ENCODE measurements at regions not wholly inside any gene's neighbourhood (a gene's known extent, or its start where the extent isn't known, plus 50 kb on each side); places are given as distances from the start of the nearest gene placed in this dataset.
"Not testable (repeated sequence)": the region's sequence is repeated elsewhere in the genome, so short reads cannot be mapped to it uniquely, and the experiment has no call there.

GRCh38 chr9:104195142-104195541 lies 101.0 kb downstream of the SMC2 start:
- not testable (repeated sequence) for H3K9me3 ChIP-seq, DNase-seq, H3K27me3 ChIP-seq, H3K36me3 ChIP-seq, H3K4me3 ChIP-seq

GRCh38 chr9:104200456-104200994 lies 106.4 kb downstream of the SMC2 start:
- no peak for DNase-seq
- Histone ChIP-seq H3K4me3 (no peak overlapping the region), H3K27me3 (no peaks in the 10 kb centered on the region), H3K36me3 (no peaks in the 10 kb centered on the region), H3K9me3 (no peaks in the 10 kb centered on the region; the same call in 1 of the 2 replicates)

- no peaks in the 10 kb centered on the region for H3K27me3 ChIP-seq
Measured at GRCh38 chr9:104206766-104207165, 112.7 kb downstream of the SMC2 start.

GRCh38 chr9:104209387-104209786 lies 115.3 kb downstream of the SMC2 start:
- no peaks in the 10 kb centered on the region; the same call in 1 of the 2 replicates for H3K9me3 ChIP-seq
- DNase-seq = no peak
- no peaks in the 10 kb centered on the region for H3K27me3 ChIP-seq
- no peak overlapping the region for H3K4me3 ChIP-seq
- H3K36me3 ChIP-seq = no peaks in the 10 kb centered on the region

More at GRCh38 chr9:104206766-104207165, 112.7 kb downstream of the SMC2 start:
- no peak for DNase-seq
- H3K36me3 ChIP-seq = no peaks in the 10 kb centered on the region
- no peaks in the 10 kb centered on the region; the same call in 1 of the 2 replicates for H3K9me3 ChIP-seq
- H3K4me3 ChIP-seq = no peak overlapping the region

- peaks cover 3% of the 10 kb centered on the region; the same call in 1 of the 2 replicates for H3K9me3 ChIP-seq
- H3K4me3 ChIP-seq = no peak overlapping the region
- H3K27me3 ChIP-seq = no peaks in the 10 kb centered on the region
- H3K36me3 ChIP-seq = no peaks in the 10 kb centered on the region
- DNase-seq = no peak
Measured at GRCh38 chr9:104227108-104227507, 133.0 kb downstream of the SMC2 start.

GRCh38 chr9:104232781-104233341 lies 138.8 kb downstream of the SMC2 start:
- Histone ChIP-seq H3K27me3 (no peaks in the 10 kb centered on the region), H3K4me3 (no peak overlapping the region), H3K9me3 (peaks cover 12% of the 10 kb centered on the region), H3K36me3 (no peaks in the 10 kb centered on the region)
- peak; percentile 9 for DNase-seq

GRCh38 chr9:104233366-104233765 lies 139.3 kb downstream of the SMC2 start:
- Histone ChIP-seq H3K27me3 (no peaks in the 10 kb centered on the region), H3K9me3 (peaks cover 12% of the 10 kb centered on the region), H3K4me3 (no peak overlapping the region), H3K36me3 (no peaks in the 10 kb centered on the region)
- no peak for DNase-seq

GRCh38 chr9:104234632-104235337 lies 140.7 kb downstream of the SMC2 start:
- not testable (repeated sequence) for H3K4me3 ChIP-seq, DNase-seq, H3K36me3 ChIP-seq, H3K27me3 ChIP-seq
- peaks cover 12% of the 10 kb centered on the region for H3K9me3 ChIP-seq

- not testable (repeated sequence) for H3K4me3 ChIP-seq, DNase-seq, H3K27me3 ChIP-seq, H3K36me3 ChIP-seq
- peaks cover 12% of the 10 kb centered on the region for H3K9me3 ChIP-seq
Measured at GRCh38 chr9:104235347-104236120, 141.4 kb downstream of the SMC2 start.

GRCh38 chr9:104238668-104239067 lies 144.6 kb downstream of the SMC2 start:
- Histone ChIP-seq H3K36me3 (no peaks in the 10 kb centered on the region), H3K9me3 (peaks cover 9% of the 10 kb centered on the region), H3K4me3 (no peak overlapping the region), H3K27me3 (no peaks in the 10 kb centered on the region)
- no peak for DNase-seq

GRCh38 chr9:104240890-104241289 lies 146.8 kb downstream of the SMC2 start:
- no peak for DNase-seq
- no peak overlapping the region for H3K4me3 ChIP-seq
- no peaks in the 10 kb centered on the region for H3K36me3 ChIP-seq
- no peaks in the 10 kb centered on the region for H3K27me3 ChIP-seq
- H3K9me3 ChIP-seq = peaks cover 9% of the 10 kb centered on the region

- H3K4me3 ChIP-seq = no peak overlapping the region
- H3K36me3 ChIP-seq = no peaks in the 10 kb centered on the region
- H3K27me3 ChIP-seq = no peaks in the 10 kb centered on the region
- H3K9me3 ChIP-seq = no peaks in the 10 kb centered on the region
- no peak for DNase-seq
Measured at GRCh38 chr9:104245925-104246324, 151.8 kb downstream of the SMC2 start.

GRCh38 chr9:104247899-104248460 lies 153.9 kb downstream of the SMC2 start:
- no peak for DNase-seq
- Histone ChIP-seq H3K9me3 (no peaks in the 10 kb centered on the region), H3K27me3 (no peaks in the 10 kb centered on the region), H3K36me3 (no peaks in the 10 kb centered on the region), H3K4me3 (no peak overlapping the region)

GRCh38 chr9:104256031-104256695 lies 162.1 kb downstream of the SMC2 start:
- no peak overlapping the region for H3K4me3 ChIP-seq
- H3K9me3 ChIP-seq = no peaks in the 10 kb centered on the region; the same call in 1 of the 2 replicates
- DNase-seq = no peak
- H3K27me3 ChIP-seq = no peaks in the 10 kb centered on the region
- no peaks in the 10 kb centered on the region for H3K36me3 ChIP-seq

GRCh38 chr9:104256696-104257062 lies 162.6 kb downstream of the SMC2 start:
- H3K4me3 ChIP-seq = no peak overlapping the region
- no peaks in the 10 kb centered on the region; the same call in 1 of the 2 replicates for H3K9me3 ChIP-seq
- no peak for DNase-seq
- no peaks in the 10 kb centered on the region for H3K36me3 ChIP-seq
- H3K27me3 ChIP-seq = no peaks in the 10 kb centered on the region

- no peaks in the 10 kb centered on the region for H3K27me3 ChIP-seq
- no peak overlapping the region for H3K4me3 ChIP-seq
- no peak for DNase-seq
- H3K9me3 ChIP-seq = no peaks in the 10 kb centered on the region; the same call in 1 of the 2 replicates
- no peaks in the 10 kb centered on the region for H3K36me3 ChIP-seq
Measured at GRCh38 chr9:104258296-104259011, 164.3 kb downstream of the SMC2 start.
